ENCODE measurements at regions not wholly inside any gene's neighbourhood (a gene's known extent, or its start where the extent isn't known, plus 50 kb on each side); places are given as distances from the start of the nearest gene placed in this dataset.

- Histone ChIP-seq H3K9me1 (replicated peaks; ENCODE audit: control insufficient read depth, extremely low read depth, insufficient read depth, low read length) (no peaks in the 10 kb centered on the region), H3K9me3 (replicated peaks; ENCODE audit: control insufficient read depth, insufficient read depth, low read length) (no peaks in the 10 kb centered on the region), H3K27ac (ENCODE audit: insufficient read depth, low read depth, low read length) (no peak overlapping the region), H4K20me1 (replicated peaks; ENCODE audit: control insufficient read depth, extremely low read depth, insufficient read depth, low read length) (no peaks in the 10 kb centered on the region), H3K4me2 (ENCODE audit: insufficient read depth, low read length) (no peak overlapping the region), H3K9ac (replicated peaks; ENCODE audit: extremely low read depth, insufficient read depth, low read length) (no peak overlapping the region), H3K79me2 (ENCODE audit: control insufficient read depth, insufficient read depth, low read length) (no peaks in the 10 kb centered on the region), H3K36me3 (ENCODE audit: control insufficient read depth in 2 of 2, extremely low read depth in 1 of 2, insufficient read depth in 2 of 2, low read length in 2 of 2) (no peaks in the 10 kb centered on the region), H3K4me1 (ENCODE audit: control insufficient read depth, extremely low read depth, insufficient read depth, low read length) (no peaks in the 10 kb centered on the region), H3K27me3 (ENCODE audit: control insufficient read depth in 2 of 2, insufficient read depth in 2 of 2, low read length in 2 of 2) (no peaks in the 10 kb centered on the region), H3K4me3 (replicated peaks in 1 of 3; ENCODE audit: insufficient read depth in 1 of 3, low read depth in 1 of 3, low read length in 3 of 3) (no peak overlapping the region), H2AFZ (ENCODE audit: low read depth, low read length) (no peak overlapping the region)
- BruUV-seq (replicated peaks): no TSS peak
- DNase-seq (ENCODE audit: low read depth, low spot score): no peak
- TF ChIP-seq JUN (IDR thresholded peaks at IDR 0.05; ENCODE audit: borderline replicate concordance, insufficient read depth, insufficient read length, low read depth): no peak
- TF ChIP-seq CTCF (IDR thresholded peaks at IDR 0.05; ENCODE audit: extremely low read depth in 1 of 2, insufficient read depth in 1 of 2, low read depth in 1 of 2, low read length in 2 of 2): no peak
- TF ChIP-seq FOS (IDR thresholded peaks at IDR 0.05; ENCODE audit: borderline replicate concordance, insufficient read depth, low read length): no peak
- TF ChIP-seq GATA2 (IDR thresholded peaks at IDR 0.05; ENCODE audit: insufficient read depth, insufficient read length, low read depth, low read length): no peak
- ChIA-PET POLR2A (no interaction called here), CTCF (no interaction called here)
- no peak for FAIRE-seq
- dilution Hi-C loops (cut with MboI; ENCODE audit: extremely low pct_ligation_motif_present, low sequenced_read_pairs) (no loop called here), intact Hi-C loops (cut with micrococcal nuclease) (no loop called here)
Measured at GRCh38 chr2:129902731-129903585, 76.5 kb upstream of the RAB6C start.
